ENCODE measurements at regions not wholly inside any gene's neighbourhood (a gene's known extent, or its start where the extent isn't known, plus 50 kb on each side); places are given as distances from the start of the nearest gene placed in this dataset.

- Mint-ChIP-seq H3K4me3 (no peak overlapping the region), H3K27me3 (no peaks in the 10 kb centered on the region), H3K27ac (no peak overlapping the region), H3K36me3 (ENCODE audit: low read depth) (no peaks in the 10 kb centered on the region), H3K4me1 (no peaks in the 10 kb centered on the region), H3K9me3 (no peaks in the 10 kb centered on the region)
- DNase-seq = no peak
- intact Hi-C loops (cut with micrococcal nuclease) = no loop called here
Measured at GRCh38 chrX:44415639-44416386, 72.3 kb upstream of the EFHC2 start.

- Mint-ChIP-seq H3K4me1 (no peaks in the 10 kb centered on the region), H3K36me3 (ENCODE audit: low read depth) (no peaks in the 10 kb centered on the region), H3K9me3 (peaks cover 3% of the 10 kb centered on the region), H3K27me3 (no peaks in the 10 kb centered on the region), H3K4me3 (no peak overlapping the region), H3K27ac (no peak overlapping the region)
- no peak for DNase-seq
- intact Hi-C loops (cut with micrococcal nuclease) = no loop called here
Measured at GRCh38 chrX:44401151-44401550, 57.7 kb upstream of the EFHC2 start.

GRCh38 chrX:44400588-44400987 is 57.1 kb upstream of the EFHC2 start:
- Mint-ChIP-seq H3K9me3 (peaks cover 3% of the 10 kb centered on the region), H3K36me3 (ENCODE audit: low read depth) (no peaks in the 10 kb centered on the region), H3K4me3 (no peak overlapping the region), H3K4me1 (no peaks in the 10 kb centered on the region), H3K27me3 (no peaks in the 10 kb centered on the region), H3K27ac (no peak overlapping the region)
- intact Hi-C loops (cut with micrococcal nuclease) = no loop called here
- DNase-seq = no peak

GRCh38 chrX:44400161-44400560 is 56.7 kb upstream of the EFHC2 start:
- H3K9me3 Mint-ChIP-seq = peaks cover 3% of the 10 kb centered on the region
- no peak overlapping the region for H3K4me3 Mint-ChIP-seq
- no peaks in the 10 kb centered on the region for H3K27me3 Mint-ChIP-seq
- intact Hi-C loops (cut with micrococcal nuclease) = no loop called here
- no peak overlapping the region for H3K27ac Mint-ChIP-seq
- no peaks in the 10 kb centered on the region for H3K4me1 Mint-ChIP-seq
- H3K36me3 Mint-ChIP-seq (ENCODE audit: low read depth) = no peaks in the 10 kb centered on the region
- DNase-seq = no peak

Data from activated CD4-positive, alpha-beta T cell treated with anti-CD3 and anti-CD28 coated beads, Interleukin-2, amount 10 ng/mL, durations not matched to agents 24 days and 14 days (primary cell).